Heart left ventricle (tissue), 16 donors: ENCODE measurements at regions not wholly inside any gene's neighbourhood (a gene's known extent, or its start where the extent isn't known, plus 50 kb on each side); places are given as distances from the start of the nearest gene placed in this dataset.
A peak's percentile ranks its signal among the peaks of the same experiment; 100 is the strongest.

Experiments used
- ATAC-seq, 4 donors: fragments of 200-7000 bp; cut with Tn5 transposase; one replicate each; pipeline ENCODE4 v1.9.1; 2020 to 2022; ENCODE audit warnings: moderate library complexity in 4 of 4, mild to moderate bottlenecking in 3 of 4, moderate number of reproducible peaks in 1 of 4
- DNase-seq, 5 donors: peaks; one replicate each; pipeline ENCODE4 v3.0.0-alpha.2; 2020
- H3K27ac ChIP-seq, 12 donors: fragments of 200-600 bp; sonication (generic) in 4 of 12; one replicate each; pipeline versions ENCODE4 v1.5.0 to v1.8.0; 2016 to 2022; ENCODE audit warnings: mild to moderate bottlenecking in 2 of 12
- H3K27me3 ChIP-seq, 9 donors: fragments of 200-600 bp; sonication (generic) in 2 of 9; one replicate each; pipeline versions ENCODE4 v1.5.1 to v1.8.0; 2016 to 2022; ENCODE audit warnings: mild to moderate bottlenecking in 3 of 9
- H3K36me3 ChIP-seq, 9 donors: fragments of 200-600 bp; sonication (generic) in 2 of 9; one replicate each; pipeline versions ENCODE4 v1.5.0 to v1.8.0; 2018 to 2022; ENCODE audit warnings: mild to moderate bottlenecking in 2 of 9
- H3K4me1 ChIP-seq, 12 donors: fragments of 200-600 bp; sonication (generic) in 4 of 12; one replicate each; pipeline versions ENCODE4 v1.5.0 to v1.8.0; 2016 to 2022; ENCODE audit warnings: mild to moderate bottlenecking in 3 of 12
- H3K4me3 ChIP-seq, 12 donors: fragments of 200-600 bp; sonication (generic) in 4 of 12; one replicate each; pipeline versions ENCODE4 v1.5.0 to v1.8.0; 2017 to 2022; ENCODE audit warnings: mild to moderate bottlenecking in 9 of 12, moderate library complexity in 4 of 12
- H3K9me3 ChIP-seq, 12 donors: fragments of 200-600 bp; sonication (generic) in 4 of 12; one replicate each; pipeline versions ENCODE4 v1.5.0 to v1.8.0; 2016 to 2022; ENCODE audit warnings: mild to moderate bottlenecking in 1 of 12
- CTCF ChIP-seq, 12 donors: fragments of 200-600 bp; sonication (generic) in 4 of 12; IDR thresholded peaks; one replicate each; pipeline versions ENCODE4 v1.5.0 to v1.8.0; 2018 to 2022; ENCODE audit warnings: antibody characterized with exemption in 12 of 12, mild to moderate bottlenecking in 5 of 12
- POLR2A ChIP-seq, 2 donors: fragments of 450-650 bp; IDR thresholded peaks; one replicate each; pipeline ENCODE4 v1.6.1; 2017; ENCODE audit warnings: antibody characterized with exemption in 2 of 2, mild to moderate bottlenecking in 2 of 2, moderate library complexity in 2 of 2
- WGBS, 4 donors: extraction: QIAGEN DNeasy Blood & Tissue Kit in 2 of 4; methylation state at CpG; one replicate each; pipeline versions ENCODE4 v1.1.5 to v1.1.7; 2013 to 2018; 5-methylcytosine and 5-hydroxymethylcytosine counted together
- intact Hi-C, 10 donors: fragments of 100-400 bp; cut with DNase I; formaldehyde crosslinking; loops; one replicate each; pipeline versions ENCODE4 v1.11.1 to v1.14.2; 2022
- donor health status: ischemic (EF 13 %, LVEDD 7.1; RV severe dilation, severe dysfunction).
- donor health status: healthy with polysubstance abuse.
- donor health status: DM: no; HTN: yes; CAD: no.
- donor health status: DM: no; HTN: no; CAD: no.
- donor health status: ischemic (EF 25% LVEDD 6.9; RV normal size, moderate dysfunction).
- donor health status: ischemic (EF 25% LVEDD 5.7; RV mildly dilated, moderate dysfunction).
- donor health status: healthy.
- donor health status: DM: yes; HTN: yes; CAD: no.
- donor health status: ischemic (EF 35%, LVEDD 5.7; RV mildly dilated, moderate dysfunction).
- donor health status: nonischemic (EF 11% LVEDD 7.7; RV severe dilation, severe dysfunction).
- donor health status: DM: yes; HTN: yes; CAD: no.
- donor health status: PGD.
- donor health status: ischemic (EF 29% LVEDD 5.4; RV normal size, mild dysfunction).
- donor health status: nonischemic (EF 23%, LVEDD 6.1; RV moderate dilation, normal function).

DNA sequence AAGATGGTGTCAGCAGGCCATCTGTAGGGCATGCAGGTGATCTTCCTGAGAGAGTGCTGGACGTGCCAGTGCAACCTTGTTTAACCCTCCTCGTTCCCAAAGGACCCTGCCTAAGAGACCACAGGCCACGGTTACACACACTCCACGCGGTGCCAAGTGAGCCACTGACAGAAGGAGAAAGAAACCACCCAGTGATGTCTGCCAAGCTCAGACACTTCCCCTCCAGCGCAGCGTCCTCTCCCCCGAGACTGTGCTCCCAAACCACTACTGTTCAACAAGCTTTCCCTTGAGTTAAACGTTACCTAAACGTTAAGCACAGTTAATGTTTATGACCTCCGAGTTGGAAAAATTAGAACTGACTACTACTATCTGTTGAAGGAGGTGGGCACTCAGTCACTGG, 119.1 kb upstream of the NCK2 start:
- WGBS, 4 donors = 78 to 88% (median 81%) methylated on average over 11 of the region's 11 CpGs
- DNase-seq (no peak), ATAC-seq (no peak)
- Histone ChIP-seq H3K9me3 (no peaks in the 10 kb centered on the region), H3K36me3 (no peaks in the 10 kb centered on the region), H3K4me3 (no peak overlapping the region), H3K4me1 (no peaks in the 10 kb centered on the region), H3K27ac (no peak overlapping the region), H3K27me3 (peaks cover 0 to 5% (median 0%) of the 10 kb centered on the region in 9 donors)
- intact Hi-C loops = no loop called here
- TF ChIP-seq POLR2A (IDR thresholded peaks at IDR 0.05) = no peak
- no peak for TF ChIP-seq CTCF (IDR thresholded peaks at IDR 0.05)

DNA sequence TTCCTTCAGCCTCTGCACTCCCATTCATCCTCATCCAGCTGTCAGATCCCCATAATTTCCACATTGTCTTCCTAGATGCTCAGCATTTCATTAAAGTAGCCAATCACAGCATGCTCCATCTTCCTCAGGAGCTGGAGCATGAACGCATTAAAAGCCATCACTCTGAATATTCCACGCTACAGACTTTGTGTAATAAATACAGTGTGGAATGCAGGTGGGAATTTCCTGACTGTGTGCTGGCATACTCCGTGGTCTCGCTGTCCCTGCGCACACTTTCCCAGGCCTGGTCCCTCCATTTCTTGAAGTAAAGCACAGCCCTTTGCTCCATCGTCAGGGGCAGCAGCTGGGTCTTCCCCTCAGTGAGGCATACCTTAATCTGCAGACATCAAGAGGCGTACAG, 123.7 kb upstream of the NCK2 start:
- no peaks in the 10 kb centered on the region for H3K9me3 ChIP-seq
- H3K27ac ChIP-seq = no peak overlapping the region
- intact Hi-C loops = no loop called here
- no peak for DNase-seq
- ATAC-seq = no peak
- TF ChIP-seq POLR2A (IDR thresholded peaks at IDR 0.05) = no peak
- no peak for TF ChIP-seq CTCF (IDR thresholded peaks at IDR 0.05)
- no peaks in the 10 kb centered on the region for H3K36me3 ChIP-seq
- peaks cover 0 to 5% (median 0%) of the 10 kb centered on the region in 9 donors for H3K27me3 ChIP-seq
- 85 to 96% (median 91%) methylated on average over 7 of the region's 7 CpGs for WGBS, 4 donors
- H3K4me3 ChIP-seq = no peak overlapping the region
- no peaks in the 10 kb centered on the region for H3K4me1 ChIP-seq

DNA sequence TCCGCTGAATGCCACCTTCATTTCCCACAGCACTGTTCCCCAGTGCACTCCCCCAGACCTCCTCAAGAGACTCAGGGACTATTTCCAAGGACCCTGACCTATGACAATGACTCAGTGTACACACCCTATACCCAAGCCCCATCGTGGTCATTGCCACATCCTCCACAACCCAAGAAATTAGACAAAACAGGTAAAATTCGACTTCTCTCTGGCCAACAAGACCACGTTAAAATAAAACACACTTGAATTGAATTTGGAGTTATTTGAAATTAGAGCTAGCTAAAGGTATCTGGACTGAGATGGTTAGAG, 126.4 kb upstream of the NCK2 start:
- Histone ChIP-seq H3K4me3 (no peak overlapping the region), H3K9me3 (no peaks in the 10 kb centered on the region), H3K27me3 (no peaks in the 10 kb centered on the region), H3K27ac (no peak overlapping the region), H3K4me1 (no peaks in the 10 kb centered on the region), H3K36me3 (no peaks in the 10 kb centered on the region)
- intact Hi-C loops = no loop called here
- DNase-seq = no peak
- TF ChIP-seq CTCF (IDR thresholded peaks at IDR 0.05) (no peak), POLR2A (IDR thresholded peaks at IDR 0.05) (no peak)
- ATAC-seq = no peak
- WGBS, 4 donors = 88 to 90% (median 89%) methylated on average over 4 of the region's 4 CpGs

GRCh38 chr2:105617631-105618350, 126.9 kb upstream of the NCK2 start:
- H3K36me3 ChIP-seq = no peaks in the 10 kb centered on the region

More at GRCh38 chr2:105617631-105618350, 126.9 kb upstream of the NCK2 start:
- Histone ChIP-seq H3K4me1 (no peaks in the 10 kb centered on the region), H3K9me3 (no peaks in the 10 kb centered on the region), H3K27ac (no peak overlapping the region), H3K27me3 (no peaks in the 10 kb centered on the region), H3K4me3 (no peak overlapping the region)
- intact Hi-C loops = no loop called here
- WGBS, 4 donors = 74 to 83% (median 82%) methylated on average over 12 of the region's 12 CpGs
- ATAC-seq (peak; percentile 72 to 78 (median 75)), DNase-seq (no peak)
- TF ChIP-seq POLR2A (IDR thresholded peaks at IDR 0.05) (no peak), CTCF (IDR thresholded peaks at IDR 0.05) (no peak)
